ENCODE measurements at regions not wholly inside any gene's neighbourhood (a gene's known extent, or its start where the extent isn't known, plus 50 kb on each side); places are given as distances from the start of the nearest gene placed in this dataset.

DNA sequence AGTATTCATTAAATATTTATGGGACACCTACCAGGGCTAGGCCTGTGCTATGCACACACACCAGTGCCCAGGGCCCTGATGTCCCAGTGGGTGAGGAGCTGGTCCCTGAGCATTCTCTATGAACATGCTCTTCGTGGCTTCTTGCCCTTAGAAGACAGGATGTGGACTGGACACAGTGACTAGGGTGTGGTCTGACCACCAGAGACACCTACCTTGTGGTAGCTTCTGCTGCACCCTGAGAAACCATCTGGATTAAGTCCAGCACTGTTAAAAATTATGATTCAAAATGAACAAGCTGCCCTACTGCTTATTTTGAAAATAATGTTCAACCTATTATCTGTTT is 112.9 kb upstream of the RPS6KA2 start:
- TF ChIP-seq, protein P1, sequence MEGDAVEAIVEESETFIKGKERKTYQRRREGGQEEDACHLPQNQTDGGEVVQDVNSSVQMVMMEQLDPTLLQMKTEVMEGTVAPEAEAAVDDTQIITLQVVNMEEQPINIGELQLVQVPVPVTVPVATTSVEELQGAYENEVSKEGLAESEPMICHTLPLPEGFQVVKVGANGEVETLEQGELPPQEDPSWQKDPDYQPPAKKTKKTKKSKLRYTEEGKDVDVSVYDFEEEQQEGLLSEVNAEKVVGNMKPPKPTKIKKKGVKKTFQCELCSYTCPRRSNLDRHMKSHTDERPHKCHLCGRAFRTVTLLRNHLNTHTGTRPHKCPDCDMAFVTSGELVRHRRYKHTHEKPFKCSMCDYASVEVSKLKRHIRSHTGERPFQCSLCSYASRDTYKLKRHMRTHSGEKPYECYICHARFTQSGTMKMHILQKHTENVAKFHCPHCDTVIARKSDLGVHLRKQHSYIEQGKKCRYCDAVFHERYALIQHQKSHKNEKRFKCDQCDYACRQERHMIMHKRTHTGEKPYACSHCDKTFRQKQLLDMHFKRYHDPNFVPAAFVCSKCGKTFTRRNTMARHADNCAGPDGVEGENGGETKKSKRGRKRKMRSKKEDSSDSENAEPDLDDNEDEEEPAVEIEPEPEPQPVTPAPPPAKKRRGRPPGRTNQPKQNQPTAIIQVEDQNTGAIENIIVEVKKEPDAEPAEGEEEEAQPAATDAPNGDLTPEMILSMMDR (IDR thresholded peaks at IDR 0.05; ENCODE audit: borderline replicate concordance, control extremely low read depth, extremely low read depth, insufficient read depth, missing control alignments) = no peak
- no peak for DNase-seq (ENCODE audit: low spot score)
- in situ Hi-C loops (cut with MboI; ENCODE audit: low sequenced_read_pairs, unreplicated experiment) = no loop called here

DNA sequence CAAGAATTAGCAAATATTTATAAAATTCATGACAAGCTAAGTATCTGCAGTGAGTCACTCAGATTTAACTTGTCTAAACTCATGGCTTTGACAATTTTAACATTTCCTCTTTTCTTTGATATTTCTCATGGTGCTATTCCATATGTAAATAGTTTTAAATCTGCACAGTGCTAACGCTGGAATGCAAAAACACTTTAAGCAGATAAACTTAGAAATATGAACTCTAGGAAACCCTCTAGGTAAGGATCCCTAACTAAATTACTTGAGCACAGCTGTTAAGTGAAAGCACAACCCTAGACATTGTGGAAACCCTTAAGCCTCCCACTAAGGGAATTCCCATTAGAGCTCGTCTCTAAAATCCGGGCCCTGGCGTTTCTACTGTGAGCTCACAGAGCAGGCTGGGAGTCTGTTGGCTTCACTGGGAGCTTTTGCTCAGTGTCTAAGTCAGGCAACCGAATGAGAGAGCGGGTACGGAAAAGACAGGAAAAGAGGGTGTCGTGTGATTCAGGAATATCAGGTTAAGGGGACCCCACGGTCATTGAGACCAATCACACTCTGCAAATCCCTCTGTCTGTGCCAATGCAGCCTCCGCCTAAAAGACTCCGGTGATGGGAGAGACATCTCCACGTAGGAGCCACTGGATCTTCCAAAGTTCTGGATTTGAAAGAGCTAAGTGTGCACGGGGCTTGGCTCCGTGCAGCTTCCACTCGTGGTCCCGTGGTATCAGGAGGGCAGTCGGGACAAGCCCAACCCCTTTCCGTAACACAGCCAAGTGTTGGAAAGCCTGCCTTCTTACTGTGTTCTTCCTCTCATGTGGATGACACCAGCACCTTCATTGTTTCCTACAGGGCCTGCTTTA is 112.3 kb upstream of the RPS6KA2 start:
- in situ Hi-C loops (cut with MboI; ENCODE audit: low sequenced_read_pairs, unreplicated experiment) = no loop called here
- DNase-seq (ENCODE audit: low spot score) = no peak
- TF ChIP-seq, protein P1 (IDR thresholded peaks at IDR 0.05; ENCODE audit: borderline replicate concordance, control extremely low read depth, extremely low read depth, insufficient read depth, missing control alignments) = no peak

DNA sequence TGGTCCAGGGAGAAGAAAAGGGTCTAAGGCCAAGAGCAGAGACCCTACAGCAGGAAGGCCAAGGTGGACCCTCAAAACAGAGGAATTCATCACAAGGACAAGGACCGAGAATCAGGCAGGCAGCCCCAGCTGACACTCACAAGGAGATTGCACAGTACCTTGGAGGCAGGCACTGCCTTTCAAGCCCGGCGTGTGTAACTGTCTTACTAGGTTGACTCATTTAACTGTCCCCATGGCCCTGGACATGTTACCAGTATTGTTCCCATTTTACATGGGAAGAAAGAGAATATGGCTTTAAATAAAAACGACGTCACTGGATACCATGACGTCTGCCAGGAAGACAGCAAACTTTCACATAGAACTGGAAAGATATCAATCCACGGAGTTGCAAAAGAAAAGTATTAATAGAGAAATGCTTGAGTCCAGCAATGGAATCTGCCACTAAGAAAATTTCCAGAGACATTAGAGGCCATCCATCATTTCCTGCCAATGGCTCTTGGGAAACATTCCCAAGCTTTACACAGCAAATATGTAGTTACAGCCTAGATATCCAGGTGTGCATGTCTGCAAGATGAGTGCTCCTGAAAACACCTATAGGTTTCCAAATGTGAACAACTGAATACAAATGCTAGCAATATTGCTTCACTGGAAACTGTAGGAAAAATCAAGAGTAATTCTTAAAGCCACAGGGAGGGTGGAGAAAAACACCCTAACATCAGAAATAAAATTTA is 111.5 kb upstream of the RPS6KA2 start:
- no peak for DNase-seq (ENCODE audit: low spot score)
- in situ Hi-C loops (cut with MboI; ENCODE audit: low sequenced_read_pairs, unreplicated experiment) = no loop called here
- TF ChIP-seq, protein P1 (IDR thresholded peaks at IDR 0.05; ENCODE audit: borderline replicate concordance, control extremely low read depth, extremely low read depth, insufficient read depth, missing control alignments) = no peak

DNA sequence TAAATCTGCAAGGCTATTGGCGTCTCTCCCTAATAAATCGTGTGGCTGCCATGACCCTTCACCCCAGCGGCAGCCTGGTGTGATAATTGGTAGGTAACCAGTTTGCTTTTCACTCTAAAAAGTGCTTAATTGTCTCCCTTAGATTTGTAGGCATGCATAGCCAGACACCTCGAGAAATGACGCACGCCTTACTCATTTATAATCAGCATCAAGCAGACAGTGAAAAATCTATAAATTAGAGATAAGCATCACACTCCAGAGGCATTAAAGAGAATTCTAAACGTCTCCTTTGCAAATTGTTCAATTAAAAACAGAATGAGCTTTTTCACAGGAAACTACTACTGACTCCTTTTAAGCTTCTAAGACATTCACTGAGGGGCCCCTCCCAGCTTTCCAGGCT is 110.2 kb upstream of the RPS6KA2 start:
- in situ Hi-C loops (cut with MboI; ENCODE audit: low sequenced_read_pairs, unreplicated experiment) = no loop called here
- DNase-seq (ENCODE audit: low spot score) = no peak
- TF ChIP-seq, protein P1 (IDR thresholded peaks at IDR 0.05; ENCODE audit: borderline replicate concordance, control extremely low read depth, extremely low read depth, insufficient read depth, missing control alignments) = no peak

DNA sequence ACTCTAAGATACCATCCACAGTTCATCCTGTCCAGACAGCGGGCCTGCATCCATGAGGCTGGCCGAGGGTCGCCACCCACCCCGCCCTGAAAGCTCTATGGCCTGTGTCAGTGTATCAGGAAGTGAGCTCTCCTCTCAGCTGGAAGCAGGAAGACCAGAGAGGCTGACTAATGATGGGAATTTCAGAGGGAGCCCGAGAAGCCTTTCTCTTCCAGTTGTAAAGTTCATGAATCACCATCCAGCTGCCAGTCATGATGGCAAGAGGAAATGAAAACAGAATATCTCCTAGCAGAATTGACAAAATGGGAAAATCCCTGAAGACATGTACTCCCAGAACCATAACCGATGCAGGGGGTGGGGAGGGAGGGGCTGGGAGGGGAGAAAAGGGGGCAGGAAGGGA is 109.6 kb upstream of the RPS6KA2 start:
- no peak for DNase-seq (ENCODE audit: low spot score)
- in situ Hi-C loops (cut with MboI; ENCODE audit: low sequenced_read_pairs, unreplicated experiment) = no loop called here
- TF ChIP-seq, protein P1 (IDR thresholded peaks at IDR 0.05; ENCODE audit: borderline replicate concordance, control extremely low read depth, extremely low read depth, insufficient read depth, missing control alignments) = no peak

DNA sequence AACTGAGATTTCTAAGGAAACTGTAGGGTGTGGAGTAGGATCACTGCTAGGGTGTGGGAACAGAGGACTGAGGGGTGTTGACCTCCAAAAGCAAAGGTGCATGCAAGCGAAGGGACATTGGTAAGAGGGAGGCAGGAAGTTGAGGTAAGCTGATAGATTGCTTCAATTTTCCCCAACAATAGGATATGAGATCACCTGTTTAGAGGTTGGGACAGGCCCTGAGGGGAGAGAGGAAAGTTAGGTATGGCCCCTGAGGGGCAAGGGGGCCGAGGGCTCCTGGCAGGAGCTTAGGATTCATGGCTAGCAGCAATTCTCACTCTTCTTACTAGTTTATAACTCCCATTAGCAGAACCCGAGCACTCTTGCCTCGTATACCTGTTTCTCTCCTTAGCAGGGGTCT is 106.8 kb upstream of the RPS6KA2 start:
- in situ Hi-C loops (cut with MboI; ENCODE audit: low sequenced_read_pairs, unreplicated experiment) = no loop called here
- no peak for DNase-seq (ENCODE audit: low spot score)
- TF ChIP-seq, protein P1 (IDR thresholded peaks at IDR 0.05; ENCODE audit: borderline replicate concordance, control extremely low read depth, extremely low read depth, insufficient read depth, missing control alignments) = no peak
